IMR-90 (cell line): ENCODE measurements at regions not wholly inside any gene's neighbourhood (a gene's known extent, or its start where the extent isn't known, plus 50 kb on each side); places are given as distances from the start of the nearest gene placed in this dataset.

Source experiments
- ATAC-seq: fragments of 200-7000 bp; cut with Tn5 transposase; 2 replicates; pipeline ENCODE4 v1.9.1; 2020; ENCODE audit warnings: low read depth, mild to moderate bottlenecking, moderate library complexity
- BruUV-seq: library from RNA; stranded (reverse); fragments of 400-500 nt; replicated peaks from 2 replicates; lab custom pipeline; 2021; lab: Mats Ljungman, UMichigan
- CTCF ChIA-PET: fragments of 300-600 bp; formaldehyde crosslinking; extraction: SDS; loops from one replicate; lab custom pipeline; 2021; ENCODE audit warnings: antibody characterized with exemption; lab: Yijun Ruan, JAX
- POLR2A ChIA-PET: fragments of 300-600 bp; sonication (Branson Sonifier 250); formaldehyde crosslinking; loops from one replicate; lab custom pipeline; 2022; ENCODE audit warnings: antibody characterized with exemption; ENCODE audit not compliant: unreplicated experiment; lab: Charles Lee
- DNase-seq: peaks from one replicate; pipeline ENCODE4 v3.0.0; 2013
- H2AFZ ChIP-seq: replicated peaks from 2 replicates; pipeline ENCODE3; 2013; ENCODE audit warnings: low read length, mild to moderate bottlenecking; ENCODE audit not compliant: poor library complexity
- H2AK5ac ChIP-seq: 2 replicates; pipeline ENCODE4 v1.6.1; 2013; ENCODE audit warnings: low read depth, low read length, inconsistent platforms
- H2AK9ac ChIP-seq: replicated peaks from 2 replicates; pipeline ENCODE3; 2013; ENCODE audit warnings: mild to moderate bottlenecking, low read depth, low read length, moderate library complexity; ENCODE audit not compliant: poor library complexity
- H2BK120ac ChIP-seq: 2 replicates; pipeline ENCODE4 v1.6.1; 2013; ENCODE audit warnings: low read depth, low read length, inconsistent platforms
- H2BK15ac ChIP-seq: 3 replicates; pipeline ENCODE4 v1.6.1; 2013; ENCODE audit warnings: low read depth, low read length, inconsistent platforms
- H2BK20ac ChIP-seq: 2 replicates; pipeline ENCODE4 v1.6.1; 2013; ENCODE audit warnings: low read depth, mild to moderate bottlenecking, inconsistent platforms, low read length, moderate library complexity
- H2BK5ac ChIP-seq: 2 replicates; pipeline ENCODE4 v1.6.1; 2013; ENCODE audit warnings: mild to moderate bottlenecking, low read depth, low read length, inconsistent platforms; ENCODE audit not compliant: poor library complexity, severe bottlenecking
- H3K14ac ChIP-seq: replicated peaks from 2 replicates; pipeline ENCODE4 v1.6.1; 2013; ENCODE audit warnings: low read depth, low read length, inconsistent platforms
- H3K18ac ChIP-seq: 2 replicates; pipeline ENCODE4 v1.6.1; 2013; ENCODE audit warnings: low read depth, low read length, control low read depth
- H3K23ac ChIP-seq: 2 replicates; pipeline ENCODE4 v1.6.1; 2013; ENCODE audit warnings: low read depth, low read length, inconsistent platforms
- H3K27ac ChIP-seq: 2 replicates; pipeline ENCODE4 v1.5.1; 2013; ENCODE audit warnings: mild to moderate bottlenecking, control low read depth, low read length; ENCODE audit not compliant: insufficient read depth
- H3K27me3 ChIP-seq: 2 replicates; pipeline ENCODE4 v1.6.1; 2013; ENCODE audit warnings: low read length; ENCODE audit not compliant: control insufficient read depth, insufficient read depth
- H3K36me3 ChIP-seq: 2 replicates; pipeline ENCODE4 v1.6.1; 2013; ENCODE audit warnings: low read length, mixed read lengths; ENCODE audit not compliant: control insufficient read depth, insufficient read depth
- H3K4ac ChIP-seq: 2 replicates; pipeline ENCODE4 v1.6.1; 2013; ENCODE audit warnings: low read depth, low read length, inconsistent platforms
- H3K4me1 ChIP-seq: 2 replicates; pipeline ENCODE4 v1.6.1; 2013; ENCODE audit warnings: low read length, mixed read lengths; ENCODE audit not compliant: control insufficient read depth, insufficient read depth
- H3K4me2 ChIP-seq: 2 replicates; pipeline ENCODE4 v1.6.1; 2013; ENCODE audit warnings: low read depth, mild to moderate bottlenecking, control low read depth, low read length, moderate library complexity
- H3K4me3 ChIP-seq: 2 replicates; pipeline ENCODE4 v1.5.1; 2013; ENCODE audit warnings: low read depth, mild to moderate bottlenecking, control low read depth, low read length, moderate library complexity; ENCODE audit not compliant: insufficient read depth
- H3K56ac ChIP-seq: 2 replicates; pipeline ENCODE4 v1.6.1; 2013; ENCODE audit warnings: low read length, inconsistent platforms; ENCODE audit not compliant: insufficient read depth; ENCODE audit errors: extremely low read depth
- H3K79me1 ChIP-seq, 2 experiments: 2 replicates each; pipeline ENCODE4 v1.6.1; 2013; ENCODE audit warnings: low read length in 2 of 2, inconsistent platforms in 1 of 2, low read depth in 1 of 2
- H3K9ac ChIP-seq: 2 replicates; pipeline ENCODE4 v1.6.1; 2013; ENCODE audit warnings: low read depth, low read length, control low read depth
- H3K9me1 ChIP-seq: 2 replicates; pipeline ENCODE4 v1.6.1; 2013; ENCODE audit warnings: low read length, inconsistent platforms; ENCODE audit not compliant: insufficient read depth
- H3K9me3 ChIP-seq: 2 replicates; pipeline ENCODE4 v1.6.1; 2013; ENCODE audit warnings: low read length; ENCODE audit not compliant: control insufficient read depth, insufficient read depth
- H4K20me1 ChIP-seq: 2 replicates; pipeline ENCODE4 v1.6.1; 2013; ENCODE audit warnings: low read length, inconsistent platforms; ENCODE audit not compliant: insufficient read depth
- H4K5ac ChIP-seq: 2 replicates; pipeline ENCODE4 v1.6.1; 2013; ENCODE audit warnings: mild to moderate bottlenecking, low read depth, low read length, control low read depth
- H4K8ac ChIP-seq, 2 experiments: 2 replicates each; pipeline ENCODE4 v1.6.1; 2013; ENCODE audit warnings: low read depth in 2 of 2, low read length in 2 of 2, control low read depth in 1 of 2, inconsistent platforms in 1 of 2
- H4K91ac ChIP-seq: 2 replicates; pipeline ENCODE4 v1.6.1; 2013; ENCODE audit warnings: low read depth, low read length, inconsistent platforms; ENCODE audit not compliant: insufficient read depth
- CEBPB ChIP-seq: IDR thresholded peaks from 2 replicates; pipeline ENCODE4 v1.6.1; 2012; ENCODE audit warnings: low read depth, low read length, improper control_type of control experiment
- POLR2A ChIP-seq: IDR thresholded peaks from 2 replicates; pipeline ENCODE4 v1.6.1; 2012; ENCODE audit warnings: mild to moderate bottlenecking, low read depth, low read length
- RAD21 ChIP-seq: IDR thresholded peaks from 2 replicates; pipeline ENCODE4 v1.6.1; 2012; ENCODE audit warnings: low read length, improper control_type of control experiment
- SMC3 ChIP-seq: fragments of 150-350 bp; IDR thresholded peaks from 2 replicates; pipeline ENCODE4 v1.6.1; 2016; ENCODE audit warnings: low read depth, mild to moderate bottlenecking, antibody characterized with exemption, low read length, moderate library complexity
- WGBS, 2 experiments: methylation state at CpG; one replicate each; pipeline versions ENCODE4 v1.1.5 to v1.1.7; 2013; ENCODE audit warnings: missing lambda C conversion rate in 2 of 2; ENCODE audit not compliant: insufficient read length in 1 of 2; ENCODE audit errors: extremely low coverage in 2 of 2; 5-methylcytosine and 5-hydroxymethylcytosine counted together
- dilution Hi-C: fragments of 300-500 bp; cut with HindIII; formaldehyde crosslinking; loops from one replicate; pipeline ENCODE4 v1.14.3; 2018; ENCODE audit warnings: low sequenced_read_pairs; ENCODE audit not compliant: unreplicated experiment
- in situ Hi-C: fragments of 300-500 bp; cut with MboI; formaldehyde crosslinking; loops from 3 replicates; pipeline ENCODE4 v1.14.3; 2019; ENCODE audit warnings: low sequenced_read_pairs, inconsistent platforms, mixed read lengths
- intact Hi-C: fragments of 100-400 bp; cut with micrococcal nuclease; formaldehyde crosslinking; loops from 2 replicates; pipeline ENCODE4 v1.10.0; 2022
- TF ChIP-seq, protein P1 (sequence below): fragments of 150-350 bp; IDR thresholded peaks from 2 replicates; pipeline ENCODE4 v1.6.1; 2017; ENCODE audit warnings: mild to moderate bottlenecking, antibody characterized with exemption, low read length, low read depth
- TF ChIP-seq, protein P2 (sequence below): fragments of 150-350 bp; IDR thresholded peaks from 2 replicates; pipeline ENCODE4 v1.6.1; 2016; ENCODE audit warnings: low read depth, mild to moderate bottlenecking, low read length, moderate library complexity, borderline replicate concordance
- TF ChIP-seq, protein P3 (sequence below): conservative IDR thresholded peaks from 2 replicates; pipeline ENCODE4 v1.5.1; 2012; ENCODE audit warnings: mild to moderate bottlenecking, low read depth, low read length, improper control_type of control experiment

DNA sequence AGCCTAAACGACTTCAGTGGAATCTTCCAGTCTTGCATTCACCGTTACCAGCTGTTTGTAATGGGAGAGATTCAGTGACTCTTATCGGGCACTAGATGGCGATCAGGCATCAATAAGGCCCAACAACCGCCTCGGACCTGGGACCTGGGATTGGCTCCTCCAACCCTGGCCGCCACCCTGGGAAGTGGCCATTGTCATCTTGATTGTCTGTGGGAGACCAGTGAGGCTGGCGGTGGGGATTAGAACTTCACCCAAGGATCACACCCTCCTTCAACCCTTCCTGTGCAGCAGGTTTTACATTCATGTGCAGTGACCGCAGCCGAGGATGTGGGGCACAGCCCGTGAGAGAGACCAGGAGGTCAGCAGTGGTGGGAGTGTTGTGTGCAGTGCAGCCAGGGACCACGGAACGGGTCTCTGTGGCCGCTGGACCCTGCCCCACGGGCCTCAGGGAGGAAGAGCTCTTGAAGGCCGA lies 85.3 kb downstream of the SPP2 start:
- in situ Hi-C loops (loop anchor here (5.0 to 10.0 kb wide), 3 partner anchors 367 to 979 kb away; no protein-coding TSS in a partner anchor), intact Hi-C loops (loop anchor here (1.0 to 5.0 kb wide), 8 partner anchors 123 to 982 kb away; no protein-coding TSS in a partner anchor), dilution Hi-C loops (no loop called here)
- Histone ChIP-seq H4K91ac (no peak overlapping the region), H3K79me1 (no peaks in the 10 kb centered on the region), H2AFZ (peak overlapping the region; percentile 79), H3K9me3 (peaks cover 8% of the 10 kb centered on the region; the same call in 1 of the 2 replicates), H2AK9ac (no peak overlapping the region), H3K4me3 (no peak overlapping the region), H3K27ac (no peak overlapping the region), H3K14ac (no peak overlapping the region), H3K9me1 (no peaks in the 10 kb centered on the region), H3K36me3 (no peaks in the 10 kb centered on the region), H3K27me3 (peaks cover 11% of the 10 kb centered on the region), H3K18ac (no peak overlapping the region), H3K4me1 (no peaks in the 10 kb centered on the region), H2BK20ac (peak overlapping the region; percentile 63), H3K4ac (peak overlapping the region; percentile 38), H4K8ac (peak overlapping the region in 1 of 2 experiments; percentile 32; a peak in 1 of 4 replicates), H2AK5ac (peak overlapping the region; percentile 53; the same call in 1 of the 2 replicates), H3K56ac (no peak overlapping the region), H3K9ac (no peak overlapping the region), H3K23ac (no peak overlapping the region), H4K20me1 (no peaks in the 10 kb centered on the region), H2BK5ac (no peak overlapping the region), H3K4me2 (no peak overlapping the region), H2BK15ac (no peak overlapping the region), H2BK120ac (peak overlapping the region; percentile 61; the same call in 1 of the 2 replicates), H4K5ac (no peak overlapping the region)
- ATAC-seq (peak; percentile 98), DNase-seq (peak; percentile 76)
- TF ChIP-seq SMC3 (peak; percentile 96), RAD21 (peak; percentile 96), POLR2A (peak; percentile 40; the same call in 1 of the 2 replicates), CEBPB (no peak)
- TF ChIP-seq, protein P1, sequence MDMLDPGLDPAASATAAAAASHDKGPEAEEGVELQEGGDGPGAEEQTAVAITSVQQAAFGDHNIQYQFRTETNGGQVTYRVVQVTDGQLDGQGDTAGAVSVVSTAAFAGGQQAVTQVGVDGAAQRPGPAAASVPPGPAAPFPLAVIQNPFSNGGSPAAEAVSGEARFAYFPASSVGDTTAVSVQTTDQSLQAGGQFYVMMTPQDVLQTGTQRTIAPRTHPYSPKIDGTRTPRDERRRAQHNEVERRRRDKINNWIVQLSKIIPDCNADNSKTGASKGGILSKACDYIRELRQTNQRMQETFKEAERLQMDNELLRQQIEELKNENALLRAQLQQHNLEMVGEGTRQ = no peak
- TF ChIP-seq, protein P2, sequence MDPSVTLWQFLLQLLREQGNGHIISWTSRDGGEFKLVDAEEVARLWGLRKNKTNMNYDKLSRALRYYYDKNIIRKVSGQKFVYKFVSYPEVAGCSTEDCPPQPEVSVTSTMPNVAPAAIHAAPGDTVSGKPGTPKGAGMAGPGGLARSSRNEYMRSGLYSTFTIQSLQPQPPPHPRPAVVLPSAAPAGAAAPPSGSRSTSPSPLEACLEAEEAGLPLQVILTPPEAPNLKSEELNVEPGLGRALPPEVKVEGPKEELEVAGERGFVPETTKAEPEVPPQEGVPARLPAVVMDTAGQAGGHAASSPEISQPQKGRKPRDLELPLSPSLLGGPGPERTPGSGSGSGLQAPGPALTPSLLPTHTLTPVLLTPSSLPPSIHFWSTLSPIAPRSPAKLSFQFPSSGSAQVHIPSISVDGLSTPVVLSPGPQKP = no peak
- TF ChIP-seq, protein P3, sequence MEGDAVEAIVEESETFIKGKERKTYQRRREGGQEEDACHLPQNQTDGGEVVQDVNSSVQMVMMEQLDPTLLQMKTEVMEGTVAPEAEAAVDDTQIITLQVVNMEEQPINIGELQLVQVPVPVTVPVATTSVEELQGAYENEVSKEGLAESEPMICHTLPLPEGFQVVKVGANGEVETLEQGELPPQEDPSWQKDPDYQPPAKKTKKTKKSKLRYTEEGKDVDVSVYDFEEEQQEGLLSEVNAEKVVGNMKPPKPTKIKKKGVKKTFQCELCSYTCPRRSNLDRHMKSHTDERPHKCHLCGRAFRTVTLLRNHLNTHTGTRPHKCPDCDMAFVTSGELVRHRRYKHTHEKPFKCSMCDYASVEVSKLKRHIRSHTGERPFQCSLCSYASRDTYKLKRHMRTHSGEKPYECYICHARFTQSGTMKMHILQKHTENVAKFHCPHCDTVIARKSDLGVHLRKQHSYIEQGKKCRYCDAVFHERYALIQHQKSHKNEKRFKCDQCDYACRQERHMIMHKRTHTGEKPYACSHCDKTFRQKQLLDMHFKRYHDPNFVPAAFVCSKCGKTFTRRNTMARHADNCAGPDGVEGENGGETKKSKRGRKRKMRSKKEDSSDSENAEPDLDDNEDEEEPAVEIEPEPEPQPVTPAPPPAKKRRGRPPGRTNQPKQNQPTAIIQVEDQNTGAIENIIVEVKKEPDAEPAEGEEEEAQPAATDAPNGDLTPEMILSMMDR = peak; percentile 89
- no CpG with 5 or more reads among the region's 16 CpGs for WGBS, 2 experiments
- BruUV-seq = no TSS peak
- POLR2A ChIA-PET = no interaction called here
- CTCF ChIA-PET = interaction anchor here (0.6 to 1.6 kb wide), 13 partner anchors 122 to 981 kb away, joined by 3 to 9 read pairs (median 4); partner anchors contain the start of gene ARL4C
